Middle frontal gyrus (tissue), 1 donor: ENCODE measurements at regions not wholly inside any gene's neighbourhood (a gene's known extent, or its start where the extent isn't known, plus 50 kb on each side); places are given as distances from the start of the nearest gene placed in this dataset.

Experiments
- DNase-seq: peaks from one replicate; pipeline ENCODE4 v3.0.0-alpha.2; 2015; ENCODE audit warnings: low spot score; ENCODE audit errors: extremely low spot score

DNA sequence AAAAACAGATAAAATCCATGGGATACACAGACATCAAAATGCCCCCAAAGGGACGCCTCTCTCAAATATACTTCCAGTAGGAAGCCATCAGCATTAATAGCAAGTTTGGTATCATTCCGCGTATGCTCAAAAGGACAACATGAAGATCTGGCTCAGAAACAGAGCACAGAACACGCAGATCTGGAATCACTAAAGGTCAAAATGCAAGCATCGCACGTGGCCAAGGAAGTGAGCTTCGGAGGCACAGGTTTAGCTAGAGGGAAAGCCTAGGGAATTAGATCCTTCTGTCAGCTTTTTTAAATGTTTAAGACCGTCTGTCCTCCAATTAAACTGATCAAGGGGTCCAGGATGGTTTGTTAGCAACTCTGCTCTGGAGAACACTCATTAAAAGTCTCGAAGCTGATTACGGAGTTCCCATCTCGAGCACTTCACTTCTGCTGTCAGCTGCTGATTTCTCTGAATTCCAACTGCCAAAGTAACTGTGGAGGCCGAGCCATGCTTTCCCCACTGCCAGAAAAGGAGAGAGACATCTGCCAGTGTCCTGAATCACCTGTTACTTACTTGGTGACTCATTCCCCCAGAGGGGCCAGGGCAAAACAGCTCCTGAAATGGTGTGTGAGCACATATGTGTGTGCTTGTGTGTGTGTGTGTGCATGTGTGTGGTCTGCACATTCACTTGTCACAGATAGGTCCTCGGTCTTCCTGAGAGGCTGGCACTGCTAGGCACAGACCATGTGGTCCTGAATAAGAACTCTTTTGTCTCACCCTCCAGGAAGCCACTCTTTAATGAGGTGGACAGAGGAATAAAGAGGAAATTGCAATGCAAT lies 177.7 kb upstream of the PPARGC1A start:
- DNase-seq = no peak

DNA sequence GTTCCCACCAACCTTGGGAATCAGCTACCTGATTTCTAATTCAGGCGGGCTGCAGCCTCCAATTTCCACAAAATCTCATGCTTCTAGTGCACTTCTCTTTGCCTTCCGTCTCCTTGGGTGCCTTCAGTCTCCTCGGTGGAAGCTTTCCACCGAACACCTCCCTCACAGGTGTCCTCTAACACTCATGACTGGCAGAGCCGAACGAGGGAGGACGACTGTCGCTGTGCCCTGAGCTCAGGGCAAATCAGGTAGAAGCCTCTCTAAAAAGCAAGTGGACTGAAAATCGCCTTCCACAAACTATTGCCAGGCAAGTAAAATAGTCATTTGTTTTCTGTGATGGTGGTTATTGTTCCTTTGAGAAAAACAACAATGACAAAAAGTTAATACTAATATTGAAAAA lies 176.1 kb upstream of the PPARGC1A start:
- DNase-seq = no peak

DNA sequence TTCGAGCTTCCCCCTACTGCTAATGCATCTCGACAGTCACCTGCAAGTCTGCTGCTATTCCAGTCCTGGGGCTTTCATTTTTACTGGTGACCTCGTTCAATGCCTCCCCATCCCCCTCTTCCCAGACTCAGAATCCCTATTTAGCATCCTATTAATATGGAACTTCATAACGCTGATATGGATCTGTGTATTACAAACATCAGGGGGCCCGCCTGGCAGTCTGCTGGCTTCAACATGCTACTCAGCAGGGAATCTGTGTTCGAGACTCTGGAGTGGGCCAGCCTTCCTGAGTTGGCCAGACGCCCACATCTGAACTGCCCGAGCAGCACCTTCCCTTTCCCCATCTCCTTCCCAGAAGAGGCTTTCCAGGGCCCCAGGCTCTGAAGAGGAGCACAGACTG lies 173.9 kb upstream of the PPARGC1A start:
- DNase-seq = no peak

DNA sequence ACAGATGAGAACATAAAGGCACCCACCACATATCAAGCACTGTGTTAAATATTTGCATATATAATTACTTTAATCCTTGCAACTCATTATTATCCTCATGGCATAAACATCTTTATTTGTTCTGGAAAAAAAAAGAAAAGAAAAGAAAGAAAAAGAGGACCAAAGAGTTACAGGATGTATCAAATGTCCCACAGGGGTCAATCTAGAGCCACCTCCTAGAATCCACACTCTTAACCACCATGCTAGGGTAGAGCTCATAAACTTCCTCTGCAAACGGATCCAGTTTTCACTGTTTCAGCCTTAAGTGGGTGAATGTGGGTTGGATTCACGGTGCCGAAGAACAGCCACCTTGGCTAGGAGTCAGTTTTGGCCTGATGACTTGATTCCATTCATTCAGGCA lies 171.1 kb upstream of the PPARGC1A start:
- no peak for DNase-seq

DNA sequence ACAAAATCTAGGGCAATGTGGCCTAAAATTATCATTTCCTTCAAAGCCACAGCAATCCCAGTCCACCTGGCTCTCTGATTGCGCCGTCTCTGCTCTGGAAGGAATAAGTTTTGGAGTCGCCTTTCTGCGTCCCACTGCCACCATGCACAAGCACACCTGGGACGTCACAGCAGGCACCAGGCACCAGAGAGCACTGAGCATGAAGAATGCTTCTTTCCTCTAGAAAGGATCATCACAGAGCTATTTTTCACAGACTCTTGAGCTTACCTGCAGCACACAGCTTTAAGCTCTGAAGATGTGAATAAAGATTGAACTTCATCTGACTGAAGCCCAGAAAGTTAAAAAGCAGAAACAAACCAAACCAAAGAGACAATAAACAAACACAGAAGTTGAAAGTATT lies 170.0 kb upstream of the PPARGC1A start:
- DNase-seq = no peak

DNA sequence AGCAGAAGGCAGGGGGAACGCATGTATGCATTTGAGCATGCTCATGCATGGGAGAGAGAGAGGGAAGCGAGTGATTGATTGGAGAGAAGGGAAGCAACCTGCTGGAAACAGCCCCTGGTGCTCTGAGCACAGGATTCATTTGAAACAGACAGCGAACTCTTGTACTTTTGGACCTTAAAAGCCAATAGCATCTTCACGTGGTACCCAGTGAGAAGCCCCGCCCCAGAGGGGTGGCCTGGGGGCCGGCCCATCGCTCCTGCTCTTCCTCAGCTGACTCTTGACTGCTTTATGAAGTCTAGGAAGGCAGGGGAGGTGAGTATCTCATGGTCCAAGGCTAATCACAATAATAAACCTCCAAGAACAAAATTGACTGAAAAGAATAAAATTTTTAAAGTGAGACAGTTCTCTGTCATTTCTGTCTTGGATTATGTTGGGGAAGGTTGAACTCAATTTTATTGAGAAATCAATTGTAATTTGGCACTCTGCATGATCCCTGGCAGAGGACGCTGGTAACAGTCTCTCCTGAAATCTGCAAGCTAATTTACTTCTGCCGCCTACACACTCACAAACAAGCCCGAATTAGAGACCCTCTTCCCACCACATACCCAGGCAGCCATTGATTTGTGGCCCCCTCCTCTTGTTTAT lies 168.2 kb upstream of the PPARGC1A start:
- DNase-seq = no peak

DNA sequence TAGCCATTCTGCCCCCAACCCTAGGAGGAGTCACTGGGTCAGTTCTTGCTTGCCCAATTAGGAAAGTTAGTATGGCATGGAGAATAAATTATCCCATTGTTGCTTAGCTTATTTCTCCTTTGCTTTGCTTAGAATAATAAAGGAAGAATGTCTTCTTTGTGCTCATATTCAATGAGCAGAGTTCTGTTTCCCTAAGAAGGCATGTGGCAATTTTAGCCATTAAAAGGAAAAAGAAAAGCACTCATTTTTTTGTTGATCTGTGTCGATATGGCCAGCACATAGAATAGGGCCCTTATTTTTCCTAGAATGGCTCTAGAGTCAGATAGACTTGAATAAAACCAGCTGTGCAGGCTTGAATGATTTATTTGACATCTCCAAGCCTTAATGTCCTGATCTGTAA lies 166.4 kb upstream of the PPARGC1A start:
- DNase-seq = no peak

DNA sequence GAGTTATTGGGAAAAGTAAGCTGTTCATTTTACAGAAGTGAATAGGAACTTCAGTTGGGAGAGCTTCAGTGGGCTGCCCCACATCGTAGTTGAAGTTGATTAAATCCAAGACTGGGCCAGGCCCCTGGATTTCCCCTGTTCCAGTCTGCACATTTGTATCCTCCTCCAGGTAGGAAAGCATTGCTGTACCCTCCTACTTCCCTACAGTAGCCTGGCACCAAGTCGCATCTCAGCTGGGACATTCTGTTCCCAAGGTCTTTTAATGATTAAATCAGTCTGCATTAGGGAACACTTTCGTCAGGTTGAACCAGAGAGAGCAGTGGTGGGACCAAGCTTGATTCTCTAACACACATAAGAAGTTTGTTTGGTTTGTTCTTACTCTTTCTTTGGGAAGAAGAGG lies 165.8 kb upstream of the PPARGC1A start:
- DNase-seq = no peak

DNA sequence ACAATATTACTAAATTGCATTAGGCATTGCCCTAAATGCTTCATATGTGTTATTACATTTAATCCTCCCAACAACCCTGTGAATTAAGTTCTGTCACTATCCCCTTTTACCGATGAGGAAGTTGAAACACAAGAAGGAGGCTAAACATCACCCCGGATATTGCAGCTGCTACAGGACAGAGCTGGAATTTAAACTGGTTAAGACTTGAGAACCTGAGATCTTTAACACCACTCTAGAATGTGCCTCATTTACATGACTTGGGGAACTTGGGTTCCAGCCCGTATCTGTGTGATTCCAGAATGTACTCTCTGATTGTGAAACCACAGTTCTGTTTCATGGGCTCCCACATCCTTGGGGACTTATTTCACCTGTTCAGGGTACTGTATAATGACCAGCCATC lies 165.1 kb upstream of the PPARGC1A start:
- no peak for DNase-seq

DNA sequence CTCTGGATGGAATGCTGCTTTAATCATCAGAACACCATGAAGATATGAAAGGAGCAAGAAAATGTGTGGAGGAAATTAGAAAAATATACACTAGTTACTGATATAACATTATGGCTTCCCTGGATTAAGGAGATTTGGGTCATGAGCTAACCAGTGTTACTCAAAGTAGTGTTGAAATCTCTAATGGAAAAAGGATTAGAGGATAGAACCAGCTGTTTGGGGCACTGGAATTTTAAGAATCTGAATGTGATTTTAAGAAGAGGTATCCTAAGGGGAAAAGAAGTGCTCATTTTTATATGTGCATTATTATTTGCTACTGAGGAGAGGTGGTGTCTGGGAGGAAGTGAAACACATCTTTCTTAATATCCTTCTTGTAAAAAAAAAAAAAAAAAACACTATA lies 164.1 kb upstream of the PPARGC1A start:
- no peak for DNase-seq

DNA sequence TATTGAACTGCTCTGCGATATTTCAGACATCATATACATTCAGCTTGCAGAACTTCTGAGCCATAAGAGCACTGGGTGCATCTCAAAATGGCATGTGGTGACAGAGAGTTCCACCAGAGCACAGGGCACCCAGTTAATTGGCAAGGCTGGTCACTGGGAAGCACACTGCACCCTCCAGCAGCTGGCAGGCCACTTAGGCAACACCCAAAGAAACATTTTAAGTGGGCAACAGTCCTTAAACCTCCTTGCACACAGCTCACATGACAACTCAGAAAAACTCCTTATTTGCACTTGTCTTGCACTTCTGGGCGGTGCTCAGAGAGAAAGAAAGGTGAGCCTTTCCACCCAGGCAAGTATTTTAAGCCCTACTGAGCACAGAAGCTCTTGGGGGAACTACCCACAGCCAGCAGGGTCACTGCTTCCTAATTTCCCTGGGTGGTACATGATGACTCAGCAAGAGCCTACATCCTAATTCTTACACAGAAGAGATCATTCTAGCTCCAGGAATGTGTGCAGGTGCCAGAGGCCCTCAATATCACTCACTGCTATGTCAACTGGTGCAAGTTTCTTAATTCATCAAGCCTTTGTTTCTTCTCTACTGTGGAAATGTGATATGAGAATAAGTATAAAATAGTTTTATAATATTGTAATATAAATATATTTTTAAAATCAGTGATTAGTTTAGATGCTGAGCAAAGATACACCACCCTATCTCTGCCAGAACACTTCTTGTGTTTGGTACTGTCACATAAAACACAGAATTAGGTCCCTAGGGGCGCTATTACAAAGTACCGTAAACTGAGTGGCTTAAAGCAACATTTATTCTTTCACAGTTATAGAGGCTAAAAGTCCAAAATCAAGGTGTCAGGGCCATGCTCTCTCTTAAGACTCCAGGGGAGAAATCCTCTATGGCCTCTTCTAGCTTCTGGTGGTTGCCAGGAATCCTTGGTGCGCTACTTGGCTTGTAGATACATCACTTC lies 155.1 kb upstream of the PPARGC1A start:
- no peak for DNase-seq

DNA sequence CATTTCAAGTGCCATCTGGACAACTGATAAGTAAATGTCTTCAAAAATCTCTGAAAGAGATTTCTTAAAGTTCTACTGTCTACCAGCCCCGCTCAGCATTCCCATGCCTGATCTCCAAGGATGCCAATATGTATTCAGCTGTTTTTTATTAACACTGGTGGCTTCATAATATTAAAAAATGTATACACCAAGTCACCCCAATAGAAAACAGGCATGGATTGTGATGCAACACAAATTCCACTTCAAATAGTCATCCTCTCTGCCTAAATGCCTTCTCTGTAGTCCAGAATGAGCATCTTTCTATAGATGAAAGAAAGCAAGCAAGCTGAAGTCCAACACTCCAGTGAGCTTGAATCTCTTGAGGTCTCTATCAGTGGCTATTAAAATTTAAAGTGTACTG lies 152.2 kb upstream of the PPARGC1A start:
- no peak for DNase-seq

DNA sequence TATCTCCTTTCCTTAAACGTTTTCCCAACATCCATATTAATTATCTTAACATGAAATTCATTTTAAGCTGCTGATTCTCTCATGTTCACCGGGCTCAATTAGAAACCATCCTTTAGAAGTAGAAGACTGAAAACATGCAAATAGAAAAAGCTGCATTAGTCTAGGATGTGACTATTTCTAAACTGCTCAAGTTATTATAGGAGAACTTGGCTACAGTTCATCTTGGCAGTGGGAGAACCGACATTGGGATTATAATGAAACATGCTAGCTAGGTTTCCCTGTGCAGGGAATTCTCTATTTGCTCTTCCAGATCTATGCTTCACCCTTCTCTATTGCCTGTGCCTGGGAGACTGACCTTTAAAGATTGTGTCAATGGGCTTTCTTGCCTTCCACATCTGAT lies 151.0 kb upstream of the PPARGC1A start:
- no peak for DNase-seq

DNA sequence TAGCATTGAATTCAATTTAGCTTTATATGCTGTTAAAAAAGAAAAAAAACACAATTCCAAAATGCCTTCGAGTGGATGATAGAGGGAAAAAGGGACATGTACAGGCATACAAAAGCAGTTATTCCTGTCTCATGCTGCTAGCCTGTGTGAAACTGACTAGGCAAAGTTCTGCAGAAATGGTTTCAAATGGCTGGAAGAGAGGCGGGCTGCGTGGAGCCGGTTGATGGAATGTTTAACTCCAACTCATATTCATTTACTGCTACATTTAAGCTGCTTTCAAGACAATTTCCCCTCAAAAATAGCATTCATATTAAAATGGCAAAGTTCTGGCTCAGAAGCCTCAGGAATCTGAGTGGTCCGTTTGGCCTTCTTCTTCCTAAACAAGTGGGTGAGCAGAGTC lies 143.8 kb upstream of the PPARGC1A start:
- no peak for DNase-seq

DNA sequence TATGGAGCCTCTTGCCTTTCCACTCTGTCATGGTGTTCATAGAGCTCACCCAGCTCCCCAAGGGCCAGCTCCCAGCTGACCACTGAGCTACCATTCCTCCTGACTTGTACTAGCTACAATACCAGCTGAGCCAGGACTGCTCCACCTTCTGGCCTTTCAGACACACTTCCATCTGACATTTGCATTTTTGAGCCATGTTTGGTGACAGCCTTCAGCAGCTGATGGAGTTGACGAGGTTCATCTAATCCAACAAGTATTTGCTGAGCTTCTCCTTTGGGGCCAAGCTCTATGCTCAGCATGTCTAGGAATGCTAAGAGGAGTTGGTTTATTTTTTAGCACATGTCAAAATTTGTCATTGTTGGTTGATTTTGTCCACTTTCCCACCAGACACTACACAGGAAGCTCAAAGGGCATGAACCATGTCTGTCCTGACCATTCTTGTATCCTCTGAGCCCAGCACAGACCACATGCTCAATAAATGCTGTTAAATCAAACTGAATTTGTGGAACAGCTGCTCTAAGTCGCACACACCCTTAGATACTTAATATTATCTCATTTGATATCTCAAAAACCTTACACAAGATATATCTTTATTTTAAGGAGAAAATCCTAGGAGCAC lies 142.6 kb upstream of the PPARGC1A start:
- no peak for DNase-seq

DNA sequence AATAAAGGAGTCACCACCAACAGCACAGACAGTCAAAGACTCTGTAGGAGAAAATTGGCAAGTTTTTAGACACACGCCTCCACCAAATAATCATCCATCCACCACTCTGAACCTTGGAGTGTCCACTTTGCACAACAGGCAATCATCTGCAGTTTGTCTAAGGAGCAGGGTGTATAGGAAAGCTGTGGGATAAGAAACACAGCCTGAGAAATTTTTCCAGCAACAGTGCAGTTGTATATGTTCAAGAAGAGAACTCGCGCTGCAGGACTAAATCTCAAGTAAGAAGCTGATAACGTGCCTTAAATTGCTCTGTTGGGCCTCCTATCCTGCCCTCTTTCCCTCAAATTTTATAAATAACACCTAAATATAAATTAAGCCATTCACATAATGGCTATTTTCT lies 136.7 kb upstream of the PPARGC1A start:
- DNase-seq = no peak

DNA sequence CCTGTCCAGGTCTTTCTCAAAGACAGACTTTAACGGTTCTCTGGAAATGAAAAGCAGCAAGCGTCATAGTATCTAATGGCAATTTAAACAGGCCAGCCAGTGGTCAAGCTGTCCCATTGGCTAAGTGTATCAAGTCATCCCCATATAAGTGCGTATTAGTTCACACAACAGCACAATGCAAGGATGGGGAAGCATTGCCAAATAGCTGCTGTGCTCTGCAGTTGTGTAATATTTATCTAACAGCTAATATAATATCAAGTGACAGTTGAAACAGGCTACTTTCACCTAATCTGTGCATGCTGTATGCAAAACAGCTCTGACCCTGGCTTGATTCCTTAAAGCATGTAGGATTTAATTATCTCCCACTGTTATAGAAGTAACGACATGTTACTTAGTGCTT lies 134.8 kb upstream of the PPARGC1A start:
- no peak for DNase-seq

DNA sequence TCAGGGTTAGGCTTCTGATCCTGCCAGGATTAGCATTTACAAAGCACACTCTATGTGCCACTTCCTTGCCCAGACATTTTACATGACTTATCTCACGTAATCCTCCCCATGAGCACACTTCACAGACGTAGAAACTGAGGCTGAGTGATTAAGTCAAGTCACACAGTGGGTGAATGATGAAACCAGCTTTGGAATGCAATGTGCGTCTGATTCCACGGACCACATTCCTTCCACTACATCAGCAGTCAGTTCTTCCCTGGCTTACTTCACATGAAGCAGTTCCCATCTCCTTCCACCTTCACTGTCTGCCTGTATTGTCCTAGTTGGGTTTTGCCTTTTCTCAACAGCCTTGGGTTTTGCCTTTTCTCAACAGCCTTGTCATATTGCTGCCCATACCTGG lies 134.3 kb upstream of the PPARGC1A start:
- no peak for DNase-seq

DNA sequence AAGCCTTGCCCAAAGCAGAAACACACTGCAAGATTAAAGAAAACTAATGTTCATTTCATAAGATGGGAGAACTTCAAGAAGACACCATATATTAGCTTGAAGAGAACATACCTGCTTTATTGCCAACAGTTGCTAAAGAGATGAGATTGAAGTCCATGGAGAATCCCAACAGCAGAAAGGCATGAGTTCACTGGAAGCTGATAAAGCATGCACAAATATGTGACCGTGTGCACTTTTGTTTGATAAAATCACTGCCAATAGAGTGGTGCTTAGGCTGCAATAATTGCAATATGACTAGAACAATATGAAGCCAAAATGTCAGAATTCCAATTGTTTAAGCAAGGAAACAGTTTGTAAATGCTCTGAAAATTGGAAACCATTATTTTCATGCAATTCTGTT lies 125.9 kb upstream of the PPARGC1A start:
- no peak for DNase-seq

DNA sequence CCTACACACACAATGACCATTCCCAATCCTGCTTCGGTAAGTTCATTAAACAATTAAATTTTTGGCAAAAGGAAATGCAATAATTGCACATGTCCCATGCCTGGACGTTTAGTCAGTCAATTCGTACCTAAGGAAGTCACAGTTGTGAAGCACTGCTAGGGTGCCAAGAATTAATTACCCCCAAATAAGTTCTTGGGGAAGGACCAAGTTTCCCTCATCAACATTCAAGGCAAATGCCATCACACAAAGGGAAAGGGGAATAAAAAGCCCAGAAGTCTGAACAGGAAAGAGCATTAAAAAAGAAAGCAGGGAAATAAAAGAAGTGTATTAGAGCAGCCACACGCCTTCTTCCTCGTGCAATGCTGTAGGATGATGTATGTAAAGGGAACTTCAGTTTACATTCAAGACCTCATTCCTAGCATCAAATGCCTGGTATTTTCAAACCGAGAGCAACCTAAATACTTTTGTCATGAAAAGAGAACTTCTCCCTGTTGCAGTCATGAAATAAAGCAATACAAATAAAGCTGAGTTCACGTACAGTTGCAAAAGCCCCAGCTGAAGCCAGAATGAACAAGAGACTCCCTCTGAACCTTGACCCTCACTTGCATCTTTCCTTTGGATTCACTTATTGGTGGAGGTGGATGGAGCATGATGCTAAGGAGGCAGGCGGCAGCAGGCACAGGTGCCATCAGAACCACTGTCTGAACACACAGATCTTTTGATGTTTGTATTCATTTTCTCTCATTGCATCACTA lies 124.0 kb upstream of the PPARGC1A start:
- no peak for DNase-seq

DNA sequence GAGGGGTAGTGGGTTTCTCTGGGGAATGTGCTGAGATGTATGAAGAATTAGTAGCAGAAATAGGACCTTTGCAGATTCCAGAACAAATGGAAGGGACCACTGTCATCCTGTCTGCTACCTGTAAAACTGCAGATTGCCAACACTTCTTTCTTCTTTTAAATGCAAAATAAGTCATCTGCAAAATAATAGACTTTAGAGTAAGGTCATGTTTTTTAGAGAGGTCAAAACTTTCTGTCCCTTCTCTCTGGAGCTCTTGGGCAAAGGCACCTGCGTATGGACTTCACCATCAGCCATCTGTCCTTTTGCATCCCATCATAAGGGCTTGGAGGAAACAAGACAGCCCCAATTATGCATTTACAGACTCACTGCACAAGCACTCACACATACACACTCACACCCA lies 121.1 kb upstream of the PPARGC1A start:
- no peak for DNase-seq
